WTC11 (cell line): ENCODE measurements at regions not wholly inside any gene's neighbourhood (a gene's known extent, or its start where the extent isn't known, plus 50 kb on each side); places are given as distances from the start of the nearest gene placed in this dataset.

ENCODE experiments used
- ATAC-seq: fragments of 200-7000 bp; cut with Tn5 transposase; 2 replicates; pipeline ENCODE4 v1.10.0; 2021; ENCODE audit warnings: mild to moderate bottlenecking, moderate library complexity
- CTCF ChIA-PET: fragments of 300-600 bp; sonication (Branson Sonifier 250); formaldehyde crosslinking; loops from one replicate; lab custom pipeline; 2021; ENCODE audit warnings: antibody characterized with exemption; lab: Charles Lee
- POLR2A ChIA-PET: fragments of 350-600 bp; sonication (Branson Sonifier 250); formaldehyde crosslinking; loops from one replicate; lab custom pipeline; 2021; ENCODE audit warnings: antibody characterized with exemption; lab: Charles Lee
- DNase-seq: peaks from one replicate; pipeline ENCODE4 v3.0.0; 2021; ENCODE audit warnings: low spot score
- H3K27ac Mint-ChIP-seq: 2 replicates; pipeline ENCODE4 v1.8.0; 2021; ENCODE audit warnings: mixed read lengths
- H3K27me3 Mint-ChIP-seq: 2 replicates; pipeline ENCODE4 v1.8.0; 2021; ENCODE audit warnings: low read depth, mild to moderate bottlenecking, moderate library complexity, mixed read lengths
- H3K36me3 Mint-ChIP-seq: 2 replicates; pipeline ENCODE4 v1.8.0; 2021; ENCODE audit warnings: mixed read lengths
- H3K4me1 Mint-ChIP-seq: 2 replicates; pipeline ENCODE4 v1.8.0; 2022; ENCODE audit warnings: mixed read lengths
- H3K4me3 Mint-ChIP-seq: 2 replicates; pipeline ENCODE4 v1.8.0; 2021; ENCODE audit warnings: mild to moderate bottlenecking, moderate library complexity, mixed read lengths
- H3K9me3 Mint-ChIP-seq: 2 replicates; pipeline ENCODE4 v1.8.0; 2021; ENCODE audit warnings: mixed read lengths
- CREM ChIP-seq: sonication (generic); formaldehyde crosslinking; IDR thresholded peaks from 2 replicates; pipeline ENCODE4 v1.8.1; 2022; ENCODE audit warnings: mild to moderate bottlenecking, missing genetic modification reagents, moderate library complexity
- ETV6 ChIP-seq: sonication (generic); formaldehyde crosslinking; IDR thresholded peaks from 2 replicates; pipeline ENCODE4 v1.8.1; 2022; ENCODE audit warnings: mild to moderate bottlenecking, missing genetic modification reagents
- FOXP1 ChIP-seq: sonication (generic); formaldehyde crosslinking; IDR thresholded peaks from 2 replicates; pipeline ENCODE4 v1.8.0; 2022; ENCODE audit warnings: missing genetic modification reagents, mild to moderate bottlenecking, moderate library complexity, borderline replicate concordance
- HMGA2 ChIP-seq: fragments of 250-450 bp; sonication (Bioruptor Pico); IDR thresholded peaks from 2 replicates; pipeline ENCODE4 v1.4.0; 2021; ENCODE audit warnings: mild to moderate bottlenecking, moderate library complexity
- IRF2 ChIP-seq: sonication (generic); formaldehyde crosslinking; IDR thresholded peaks from 2 replicates; pipeline ENCODE4 v1.8.0; 2022; ENCODE audit warnings: low read depth, missing genetic modification reagents, borderline replicate concordance
- MXD4 ChIP-seq: fragments of 250-450 bp; sonication (Bioruptor Pico); IDR thresholded peaks from 2 replicates; pipeline ENCODE4 v1.8.0; 2021; ENCODE audit warnings: mild to moderate bottlenecking, moderate library complexity, borderline replicate concordance
- NR2C2 ChIP-seq: sonication (generic); formaldehyde crosslinking; IDR thresholded peaks from 2 replicates; pipeline ENCODE4 v1.8.0; 2022; ENCODE audit warnings: mild to moderate bottlenecking, missing genetic modification reagents
- NR3C1 ChIP-seq: sonication (generic); formaldehyde crosslinking; conservative IDR thresholded peaks from 2 replicates; pipeline ENCODE4 v1.8.1; 2023; ENCODE audit warnings: low read depth, mild to moderate bottlenecking, missing genetic modification reagents
- RORB ChIP-seq: fragments of 250-450 bp; sonication (Bioruptor Pico); IDR thresholded peaks from 2 replicates; pipeline ENCODE4 v1.9.0; 2021; ENCODE audit warnings: mild to moderate bottlenecking
- SP1 ChIP-seq: sonication (generic); formaldehyde crosslinking; conservative IDR thresholded peaks from 2 replicates; pipeline ENCODE4 v1.8.1; 2022; ENCODE audit warnings: missing genetic modification reagents
- TEAD1 ChIP-seq: sonication (generic); formaldehyde crosslinking; IDR thresholded peaks from 2 replicates; pipeline ENCODE4 v1.8.0; 2022; ENCODE audit warnings: mild to moderate bottlenecking, missing genetic modification reagents
- TP53 ChIP-seq: sonication (generic); formaldehyde crosslinking; IDR thresholded peaks from 2 replicates; pipeline ENCODE4 v1.8.1; 2023; ENCODE audit warnings: mild to moderate bottlenecking, missing genetic modification reagents
- ZNF138 ChIP-seq: sonication (generic); formaldehyde crosslinking; conservative IDR thresholded peaks from 2 replicates; pipeline ENCODE4 v1.8.1; 2022; ENCODE audit warnings: mild to moderate bottlenecking, moderate library complexity, missing genetic modification reagents
- ZNF396 ChIP-seq: fragments of 250-450 bp; sonication (Bioruptor Pico); IDR thresholded peaks from 2 replicates; pipeline ENCODE4 v1.8.0; 2021; ENCODE audit warnings: mild to moderate bottlenecking, moderate library complexity, borderline replicate concordance
- TF ChIP-seq, protein P1 (sequence below): sonication (generic); formaldehyde crosslinking; IDR thresholded peaks from 2 replicates; pipeline ENCODE4 v1.8.0; 2022; ENCODE audit warnings: mild to moderate bottlenecking, missing genetic modification reagents
- TF ChIP-seq, protein P2 (sequence below): sonication (generic); formaldehyde crosslinking; IDR thresholded peaks from 2 replicates; pipeline ENCODE4 v1.8.1; 2023; ENCODE audit warnings: mild to moderate bottlenecking, missing genetic modification reagents, moderate library complexity
- TF ChIP-seq, protein P3 (sequence below): sonication (generic); formaldehyde crosslinking; conservative IDR thresholded peaks from 2 replicates; pipeline ENCODE4 v1.8.1; 2022; ENCODE audit warnings: mild to moderate bottlenecking, missing genetic modification reagents
- TF ChIP-seq, protein P4 (sequence below): fragments of 250-450 bp; sonication (Bioruptor Pico); IDR thresholded peaks from 2 replicates; pipeline ENCODE4 v1.9.0; 2021; ENCODE audit warnings: mild to moderate bottlenecking
- TF ChIP-seq, protein P5 (sequence below): fragments of 250-450 bp; sonication (Bioruptor Pico); conservative IDR thresholded peaks from 2 replicates; pipeline ENCODE4 v1.9.0; 2021; ENCODE audit warnings: mild to moderate bottlenecking
- TF ChIP-seq, protein P6 (sequence below): sonication (generic); formaldehyde crosslinking; IDR thresholded peaks from 2 replicates; pipeline ENCODE4 v1.8.1; 2023; ENCODE audit warnings: mild to moderate bottlenecking, missing genetic modification reagents, moderate library complexity
- TF ChIP-seq, protein P7 (sequence below): sonication (generic); formaldehyde crosslinking; IDR thresholded peaks from 2 replicates; pipeline ENCODE4 v1.8.1; 2023; ENCODE audit warnings: mild to moderate bottlenecking, missing genetic modification reagents, borderline replicate concordance

DNA sequence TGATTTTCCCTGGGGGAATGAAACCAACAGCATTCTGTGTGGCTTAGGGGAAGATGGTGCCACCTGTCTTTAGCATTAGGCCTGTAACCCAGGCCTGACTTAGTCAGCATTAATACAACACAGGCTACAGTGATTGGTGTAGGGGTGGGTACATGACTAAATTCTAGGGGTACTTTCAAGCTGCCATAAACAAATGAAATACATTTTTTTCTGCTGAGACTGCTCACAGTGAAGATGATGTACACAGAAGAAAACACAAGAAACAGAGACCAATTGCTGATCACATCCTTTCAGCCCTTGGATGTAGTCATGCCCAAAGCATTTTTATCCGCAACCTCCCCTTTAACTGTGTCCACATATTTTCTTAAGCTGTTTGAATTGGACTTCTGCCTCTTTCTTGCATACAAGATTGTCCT is 527.2 kb downstream of the KCTD16 start:
- DNase-seq = no peak
- CTCF ChIA-PET = interaction anchor here (0.6 to 2.0 kb wide), 4 partner anchors 68 to 540 kb away, joined by 3 to 6 read pairs (median 4); no protein-coding TSS in a partner anchor
- H3K9me3 Mint-ChIP-seq = 0 out of 2 replicates have a peak, but pooled peaks cover 6% of the 10 kb centered on the region
- peaks cover 8% of the 10 kb centered on the region for H3K27me3 Mint-ChIP-seq
- H3K36me3 Mint-ChIP-seq = no peaks in the 10 kb centered on the region
- H3K4me3 Mint-ChIP-seq = no peak overlapping the region
- TF ChIP-seq ZNF138 (CRISPR knock-in tag) = no peak
- TF ChIP-seq TEAD1 = no peak
- TF ChIP-seq CREM (CRISPR knock-in tag) = no peak
- TF ChIP-seq HMGA2 (CRISPR knock-in tag) = no peak
- TF ChIP-seq, protein P1, sequence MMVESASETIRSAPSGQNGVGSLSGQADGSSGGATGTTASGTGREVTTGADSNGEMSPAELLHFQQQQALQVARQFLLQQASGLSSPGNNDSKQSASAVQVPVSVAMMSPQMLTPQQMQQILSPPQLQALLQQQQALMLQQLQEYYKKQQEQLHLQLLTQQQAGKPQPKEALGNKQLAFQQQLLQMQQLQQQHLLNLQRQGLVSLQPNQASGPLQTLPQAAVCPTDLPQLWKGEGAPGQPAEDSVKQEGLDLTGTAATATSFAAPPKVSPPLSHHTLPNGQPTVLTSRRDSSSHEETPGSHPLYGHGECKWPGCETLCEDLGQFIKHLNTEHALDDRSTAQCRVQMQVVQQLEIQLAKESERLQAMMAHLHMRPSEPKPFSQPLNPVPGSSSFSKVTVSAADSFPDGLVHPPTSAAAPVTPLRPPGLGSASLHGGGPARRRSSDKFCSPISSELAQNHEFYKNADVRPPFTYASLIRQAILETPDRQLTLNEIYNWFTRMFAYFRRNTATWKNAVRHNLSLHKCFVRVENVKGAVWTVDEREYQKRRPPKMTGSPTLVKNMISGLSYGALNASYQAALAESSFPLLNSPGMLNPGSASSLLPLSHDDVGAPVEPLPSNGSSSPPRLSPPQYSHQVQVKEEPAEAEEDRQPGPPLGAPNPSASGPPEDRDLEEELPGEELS (CRISPR knock-in tag) = no peak
- TF ChIP-seq RORB (CRISPR knock-in tag) = no peak
- TF ChIP-seq, protein P2, sequence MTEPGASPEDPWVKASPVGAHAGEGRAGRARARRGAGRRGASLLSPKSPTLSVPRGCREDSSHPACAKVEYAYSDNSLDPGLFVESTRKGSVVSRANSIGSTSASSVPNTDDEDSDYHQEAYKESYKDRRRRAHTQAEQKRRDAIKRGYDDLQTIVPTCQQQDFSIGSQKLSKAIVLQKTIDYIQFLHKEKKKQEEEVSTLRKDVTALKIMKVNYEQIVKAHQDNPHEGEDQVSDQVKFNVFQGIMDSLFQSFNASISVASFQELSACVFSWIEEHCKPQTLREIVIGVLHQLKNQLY (CRISPR knock-in tag) = no peak
- TF ChIP-seq FOXP1 (CRISPR knock-in tag) = no peak
- no peak overlapping the region for H3K27ac Mint-ChIP-seq
- POLR2A ChIA-PET = no interaction called here
- H3K4me1 Mint-ChIP-seq = peaks cover 19% of the 10 kb centered on the region
- ATAC-seq = peak; percentile 75; the same call in 1 of the 2 replicates

DNA sequence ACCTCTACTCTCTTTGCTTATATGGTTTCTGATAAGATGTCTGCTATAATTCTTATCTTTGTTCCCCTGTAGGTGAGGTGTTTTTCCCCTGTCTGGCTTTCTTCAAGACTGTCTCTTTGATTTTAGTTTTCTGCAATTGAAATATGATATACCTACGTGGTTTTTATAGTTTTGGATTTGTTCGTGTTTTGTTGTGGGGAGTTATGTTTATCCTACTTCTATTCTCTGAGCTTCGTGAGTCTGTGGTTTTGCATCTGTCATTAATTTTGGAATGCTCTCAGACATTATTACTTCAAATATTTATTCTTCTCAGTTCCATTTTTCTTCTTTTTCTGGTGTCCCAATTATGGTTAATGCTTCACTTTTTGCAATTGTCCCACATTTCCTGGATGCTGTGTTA is 521.3 kb downstream of the KCTD16 start:
- DNase-seq = no peak
- ATAC-seq = no peak
- no peaks in the 10 kb centered on the region for H3K4me1 Mint-ChIP-seq
- H3K36me3 Mint-ChIP-seq = peaks cover 4% of the 10 kb centered on the region
- no peak overlapping the region for H3K27ac Mint-ChIP-seq
- H3K9me3 Mint-ChIP-seq = peaks cover 22% of the 10 kb centered on the region
- ChIA-PET POLR2A (no interaction called here), CTCF (interaction anchor here (0.6 kb wide), 1 partner anchor 10 kb away, joined by 4 read pairs; no protein-coding TSS in a partner anchor)
- no peaks in the 10 kb centered on the region for H3K27me3 Mint-ChIP-seq
- H3K4me3 Mint-ChIP-seq = no peak overlapping the region
- TF ChIP-seq TP53 (CRISPR knock-in tag) (no peak), NR2C2 (CRISPR knock-in tag) (no peak), ETV6 (no peak), NR3C1 (CRISPR knock-in tag) (no peak), IRF2 (CRISPR knock-in tag) (no peak), TEAD1 (no peak), ZNF396 (no peak), MXD4 (CRISPR knock-in tag) (no peak), SP1 (CRISPR knock-in tag) (no peak)
- TF ChIP-seq, protein P3, sequence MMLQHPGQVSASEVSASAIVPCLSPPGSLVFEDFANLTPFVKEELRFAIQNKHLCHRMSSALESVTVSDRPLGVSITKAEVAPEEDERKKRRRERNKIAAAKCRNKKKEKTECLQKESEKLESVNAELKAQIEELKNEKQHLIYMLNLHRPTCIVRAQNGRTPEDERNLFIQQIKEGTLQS (CRISPR knock-in tag) = no peak
- TF ChIP-seq, protein P4, sequence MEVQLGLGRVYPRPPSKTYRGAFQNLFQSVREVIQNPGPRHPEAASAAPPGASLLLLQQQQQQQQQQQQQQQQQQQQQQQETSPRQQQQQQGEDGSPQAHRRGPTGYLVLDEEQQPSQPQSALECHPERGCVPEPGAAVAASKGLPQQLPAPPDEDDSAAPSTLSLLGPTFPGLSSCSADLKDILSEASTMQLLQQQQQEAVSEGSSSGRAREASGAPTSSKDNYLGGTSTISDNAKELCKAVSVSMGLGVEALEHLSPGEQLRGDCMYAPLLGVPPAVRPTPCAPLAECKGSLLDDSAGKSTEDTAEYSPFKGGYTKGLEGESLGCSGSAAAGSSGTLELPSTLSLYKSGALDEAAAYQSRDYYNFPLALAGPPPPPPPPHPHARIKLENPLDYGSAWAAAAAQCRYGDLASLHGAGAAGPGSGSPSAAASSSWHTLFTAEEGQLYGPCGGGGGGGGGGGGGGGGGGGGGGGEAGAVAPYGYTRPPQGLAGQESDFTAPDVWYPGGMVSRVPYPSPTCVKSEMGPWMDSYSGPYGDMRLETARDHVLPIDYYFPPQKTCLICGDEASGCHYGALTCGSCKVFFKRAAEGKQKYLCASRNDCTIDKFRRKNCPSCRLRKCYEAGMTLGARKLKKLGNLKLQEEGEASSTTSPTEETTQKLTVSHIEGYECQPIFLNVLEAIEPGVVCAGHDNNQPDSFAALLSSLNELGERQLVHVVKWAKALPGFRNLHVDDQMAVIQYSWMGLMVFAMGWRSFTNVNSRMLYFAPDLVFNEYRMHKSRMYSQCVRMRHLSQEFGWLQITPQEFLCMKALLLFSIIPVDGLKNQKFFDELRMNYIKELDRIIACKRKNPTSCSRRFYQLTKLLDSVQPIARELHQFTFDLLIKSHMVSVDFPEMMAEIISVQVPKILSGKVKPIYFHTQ = no peak
- TF ChIP-seq, protein P5, sequence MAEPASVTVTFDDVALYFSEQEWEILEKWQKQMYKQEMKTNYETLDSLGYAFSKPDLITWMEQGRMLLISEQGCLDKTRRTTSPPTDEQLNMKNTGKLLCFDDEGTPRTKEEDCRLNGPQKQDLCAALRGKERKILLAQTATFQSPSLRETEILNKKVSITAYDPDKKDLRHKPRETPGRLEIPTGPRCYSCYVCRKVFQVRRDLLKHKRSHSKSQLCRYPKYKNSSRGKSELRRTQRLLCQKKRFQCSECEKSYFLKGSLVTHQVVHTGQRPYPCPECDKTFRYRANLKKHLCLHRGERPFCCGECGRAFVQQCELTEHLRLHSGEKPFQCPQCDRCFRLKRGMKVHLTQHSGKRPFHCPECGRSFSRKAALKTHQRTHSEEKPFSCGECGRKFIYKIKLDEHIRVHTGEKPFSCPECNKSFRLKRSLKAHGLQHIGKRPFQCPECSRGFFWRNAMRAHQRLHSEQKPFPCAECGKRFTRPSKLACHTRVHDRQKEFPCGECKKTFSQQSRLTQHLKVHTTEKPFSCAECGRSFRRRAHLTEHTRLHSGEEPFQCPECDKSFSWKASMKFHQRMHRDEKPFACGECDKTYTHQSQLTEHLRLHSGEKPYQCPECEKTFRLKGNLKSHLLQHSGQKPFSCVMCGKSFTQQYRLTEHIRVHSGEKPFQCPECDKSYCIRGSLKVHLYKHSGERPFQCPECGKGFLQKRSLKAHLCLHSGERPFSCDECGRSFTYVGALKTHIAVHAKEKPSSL (CRISPR knock-in tag) = no peak
- TF ChIP-seq, protein P6, sequence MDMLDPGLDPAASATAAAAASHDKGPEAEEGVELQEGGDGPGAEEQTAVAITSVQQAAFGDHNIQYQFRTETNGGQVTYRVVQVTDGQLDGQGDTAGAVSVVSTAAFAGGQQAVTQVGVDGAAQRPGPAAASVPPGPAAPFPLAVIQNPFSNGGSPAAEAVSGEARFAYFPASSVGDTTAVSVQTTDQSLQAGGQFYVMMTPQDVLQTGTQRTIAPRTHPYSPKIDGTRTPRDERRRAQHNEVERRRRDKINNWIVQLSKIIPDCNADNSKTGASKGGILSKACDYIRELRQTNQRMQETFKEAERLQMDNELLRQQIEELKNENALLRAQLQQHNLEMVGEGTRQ (CRISPR knock-in tag) = no peak
- TF ChIP-seq, protein P7, sequence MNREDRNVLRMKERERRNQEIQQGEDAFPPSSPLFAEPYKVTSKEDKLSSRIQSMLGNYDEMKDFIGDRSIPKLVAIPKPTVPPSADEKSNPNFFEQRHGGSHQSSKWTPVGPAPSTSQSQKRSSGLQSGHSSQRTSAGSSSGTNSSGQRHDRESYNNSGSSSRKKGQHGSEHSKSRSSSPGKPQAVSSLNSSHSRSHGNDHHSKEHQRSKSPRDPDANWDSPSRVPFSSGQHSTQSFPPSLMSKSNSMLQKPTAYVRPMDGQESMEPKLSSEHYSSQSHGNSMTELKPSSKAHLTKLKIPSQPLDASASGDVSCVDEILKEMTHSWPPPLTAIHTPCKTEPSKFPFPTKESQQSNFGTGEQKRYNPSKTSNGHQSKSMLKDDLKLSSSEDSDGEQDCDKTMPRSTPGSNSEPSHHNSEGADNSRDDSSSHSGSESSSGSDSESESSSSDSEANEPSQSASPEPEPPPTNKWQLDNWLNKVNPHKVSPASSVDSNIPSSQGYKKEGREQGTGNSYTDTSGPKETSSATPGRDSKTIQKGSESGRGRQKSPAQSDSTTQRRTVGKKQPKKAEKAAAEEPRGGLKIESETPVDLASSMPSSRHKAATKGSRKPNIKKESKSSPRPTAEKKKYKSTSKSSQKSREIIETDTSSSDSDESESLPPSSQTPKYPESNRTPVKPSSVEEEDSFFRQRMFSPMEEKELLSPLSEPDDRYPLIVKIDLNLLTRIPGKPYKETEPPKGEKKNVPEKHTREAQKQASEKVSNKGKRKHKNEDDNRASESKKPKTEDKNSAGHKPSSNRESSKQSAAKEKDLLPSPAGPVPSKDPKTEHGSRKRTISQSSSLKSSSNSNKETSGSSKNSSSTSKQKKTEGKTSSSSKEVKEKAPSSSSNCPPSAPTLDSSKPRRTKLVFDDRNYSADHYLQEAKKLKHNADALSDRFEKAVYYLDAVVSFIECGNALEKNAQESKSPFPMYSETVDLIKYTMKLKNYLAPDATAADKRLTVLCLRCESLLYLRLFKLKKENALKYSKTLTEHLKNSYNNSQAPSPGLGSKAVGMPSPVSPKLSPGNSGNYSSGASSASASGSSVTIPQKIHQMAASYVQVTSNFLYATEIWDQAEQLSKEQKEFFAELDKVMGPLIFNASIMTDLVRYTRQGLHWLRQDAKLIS = no peak
